ENCODE measurements at regions not wholly inside any gene's neighbourhood (a gene's known extent, or its start where the extent isn't known, plus 50 kb on each side); places are given as distances from the start of the nearest gene placed in this dataset.
"Not testable (repeated sequence)": the region's sequence is repeated elsewhere in the genome, so short reads cannot be mapped to it uniquely, and the experiment has no call there.

DNA sequence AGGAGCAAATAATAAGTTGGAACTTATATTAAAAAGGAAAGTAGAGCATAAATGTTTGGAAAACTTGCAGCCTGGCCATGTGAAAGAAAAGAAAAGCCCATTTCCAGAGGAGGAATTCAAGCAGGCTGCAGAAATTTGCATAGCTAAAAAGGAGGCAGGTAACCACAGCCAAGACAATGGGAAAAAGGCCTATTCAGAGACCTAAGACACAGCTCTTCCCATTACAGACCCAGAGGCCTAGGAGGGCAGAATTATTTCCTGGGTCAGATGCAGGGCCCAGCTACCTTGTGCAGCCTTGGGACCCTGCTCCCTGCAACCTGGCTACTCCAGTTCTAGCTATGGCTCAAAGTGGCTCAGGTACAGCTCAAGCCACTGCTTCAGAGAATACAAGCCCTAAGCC is 234.6 kb upstream of the BCHE start:
- no peak for DNase-seq

DNA sequence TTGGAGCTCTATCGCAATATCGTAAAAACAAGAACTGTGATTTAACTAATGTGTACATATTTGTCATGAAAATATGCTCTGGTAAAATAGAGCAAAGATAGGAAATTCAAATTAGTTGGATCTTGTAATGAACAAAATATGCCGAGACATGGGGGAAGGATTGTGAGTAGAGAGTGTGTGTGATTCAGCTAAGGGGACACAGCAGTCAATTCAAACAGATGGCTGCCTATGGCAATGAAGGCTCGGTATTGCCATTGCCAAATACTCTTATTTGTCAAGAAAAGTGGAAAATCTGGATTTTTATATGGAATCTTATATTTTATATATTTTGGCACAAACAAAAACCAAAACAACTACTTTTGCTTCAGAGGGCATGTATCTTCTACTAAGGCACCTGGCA is 227.3 kb upstream of the BCHE start:
- no peak for DNase-seq

DNA sequence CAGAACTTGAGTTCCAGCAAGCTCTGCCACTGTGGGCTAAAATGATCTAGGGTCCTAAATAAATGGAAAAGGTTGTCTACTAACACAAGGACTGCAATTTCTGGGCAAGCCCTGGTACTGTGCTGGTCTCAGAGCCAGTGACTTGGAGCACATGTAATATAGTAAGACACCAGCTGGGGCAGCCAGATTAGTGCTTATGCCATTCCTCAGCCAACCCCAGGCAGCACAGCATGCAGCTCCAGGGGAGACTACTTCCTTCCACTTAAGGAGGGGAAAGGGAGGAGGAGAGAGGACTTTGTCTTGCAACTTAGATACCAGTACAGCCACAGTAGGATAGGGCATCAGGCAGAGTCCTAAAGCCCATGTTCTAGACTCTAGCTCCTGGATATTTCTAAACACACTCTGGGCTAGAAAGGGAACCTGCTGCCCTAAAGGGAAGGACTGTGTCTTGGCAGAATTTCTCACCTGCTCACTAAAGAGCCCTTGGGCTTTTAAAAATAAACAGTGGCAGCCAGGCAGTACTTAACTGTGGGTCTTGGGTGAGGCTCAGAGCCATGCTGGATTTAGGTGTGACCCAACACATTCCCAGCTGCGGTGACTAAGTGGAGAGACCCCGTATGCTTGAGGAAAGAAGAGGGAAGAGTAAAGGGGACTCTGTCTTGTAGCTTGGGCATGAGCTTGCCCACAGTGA is 223.7 kb upstream of the BCHE start:
- DNase-seq, result no peak

DNA sequence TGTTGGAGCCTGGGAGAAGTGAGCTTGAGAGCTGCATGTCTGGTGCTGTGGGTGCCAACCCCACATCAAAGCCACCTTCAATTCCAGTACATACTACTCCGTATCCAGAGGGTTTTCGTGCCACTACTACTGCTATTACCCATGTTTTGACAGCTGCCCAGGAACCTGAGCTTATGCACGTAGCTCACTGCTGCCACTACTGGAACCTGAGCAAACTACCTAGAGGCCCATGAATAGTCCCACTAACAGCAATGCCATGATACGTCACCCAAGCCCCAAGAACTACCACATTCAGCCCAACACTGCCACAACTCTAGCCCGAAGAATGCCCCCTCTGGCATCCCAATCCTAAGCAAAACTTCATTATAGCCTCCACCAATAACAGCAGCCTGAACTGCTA is 215.2 kb upstream of the BCHE start:
- no peak for DNase-seq

DNA sequence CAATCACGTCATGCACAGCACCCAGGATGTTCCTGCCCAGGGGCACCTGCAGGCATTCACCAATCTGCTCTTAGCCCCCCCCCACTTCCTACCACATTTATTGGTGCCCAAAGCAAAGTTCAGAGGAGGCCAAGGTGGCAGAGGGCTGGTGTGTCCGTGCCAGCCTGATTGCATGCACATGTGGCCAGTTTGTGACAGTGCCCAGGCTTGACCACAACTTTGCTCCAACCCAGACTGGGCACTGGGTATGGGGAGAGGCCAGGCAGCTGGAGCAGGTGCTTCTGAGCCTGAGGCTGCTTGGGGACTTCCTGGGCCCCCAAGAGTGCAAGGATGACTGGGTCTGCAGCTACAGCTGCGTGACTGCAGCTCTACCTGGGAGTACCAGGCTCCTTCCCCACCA is 192.3 kb upstream of the BCHE start:
- DNase-seq, result no peak

DNA sequence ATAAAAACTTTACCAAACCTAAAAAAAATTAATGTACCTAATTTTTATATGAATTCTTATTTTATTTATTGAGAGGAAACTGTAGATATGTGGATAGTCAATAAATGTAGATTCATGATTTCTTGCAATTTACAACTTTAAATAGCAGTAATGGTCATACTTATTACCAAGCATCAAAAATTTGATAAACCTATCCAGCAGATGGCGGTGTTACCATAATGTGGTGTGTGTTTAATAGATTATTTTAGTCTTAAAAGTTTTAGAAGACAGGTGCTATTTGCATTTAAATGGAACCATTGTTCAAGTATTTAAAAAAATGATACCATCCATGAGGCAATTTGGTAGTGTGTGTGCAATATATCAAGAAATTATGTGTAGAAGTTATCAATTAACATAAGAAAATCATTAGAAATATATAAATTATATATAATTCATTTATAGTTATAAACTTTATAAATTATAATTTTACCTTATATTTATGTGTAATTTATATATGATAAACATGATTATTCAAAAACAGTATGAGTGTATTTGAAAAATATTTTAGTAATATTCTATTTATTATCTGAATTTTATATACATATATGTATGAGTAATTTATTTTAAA is 176.0 kb upstream of the BCHE start:
- peak; percentile 32 for DNase-seq

DNA sequence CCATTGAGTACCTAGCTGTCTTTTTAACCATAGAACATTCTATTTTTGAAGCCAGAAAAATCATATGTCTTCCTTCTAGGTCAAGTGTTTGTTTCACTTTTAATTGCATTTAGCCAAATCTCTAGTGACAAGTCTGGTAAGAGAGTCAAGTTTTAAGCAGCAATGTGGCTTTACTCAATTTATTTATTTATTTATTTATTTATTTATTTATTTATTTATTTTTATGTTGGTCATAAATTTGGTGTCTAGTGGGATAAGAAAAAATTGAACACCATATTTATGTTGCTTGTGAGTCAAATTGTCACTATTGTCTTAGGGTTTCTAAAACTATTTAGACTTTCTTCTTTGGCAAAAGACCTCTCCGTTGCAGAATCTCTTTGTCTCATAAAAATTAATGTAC is 174.5 kb upstream of the BCHE start:
- no peak for DNase-seq

DNA sequence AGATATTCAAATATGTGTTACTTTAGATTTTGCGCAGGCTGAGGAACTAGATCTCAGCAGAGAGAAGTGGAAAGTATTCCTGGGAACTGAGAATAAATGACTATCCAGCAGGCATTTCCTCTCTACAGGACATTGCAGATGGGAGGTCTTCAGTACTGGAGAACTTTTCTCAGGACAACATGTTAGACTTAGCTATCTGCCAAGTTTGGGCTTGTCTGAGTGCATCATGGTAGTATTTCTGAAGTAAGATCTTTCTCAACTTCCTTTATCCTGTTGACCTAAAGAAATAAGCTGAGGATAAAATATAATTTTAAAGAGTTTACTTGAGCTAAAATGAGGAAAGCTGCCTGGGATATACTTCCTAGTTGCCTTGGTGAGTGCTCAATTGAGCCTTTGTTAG is 167.9 kb upstream of the BCHE start:
- DNase-seq, result no peak

DNA sequence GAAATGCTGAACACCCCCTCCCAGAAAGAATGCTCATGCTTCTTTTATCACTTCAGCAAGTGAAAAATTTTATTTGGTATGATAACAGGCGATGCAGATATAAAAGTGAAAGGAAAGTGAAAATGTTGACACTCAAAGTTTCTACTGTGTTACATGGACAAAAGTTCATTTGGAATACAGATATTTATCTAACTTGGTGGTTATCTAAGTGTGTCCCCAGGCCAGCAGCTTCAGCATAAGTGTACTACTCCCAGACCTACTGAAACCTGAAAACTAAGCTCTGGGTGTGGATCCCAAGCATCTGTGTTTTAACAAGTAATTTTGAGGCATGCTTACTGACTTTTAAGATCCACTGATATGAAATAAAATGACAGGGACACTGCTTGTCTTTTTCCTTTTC is 157.1 kb upstream of the BCHE start:
- no peak for DNase-seq

DNA sequence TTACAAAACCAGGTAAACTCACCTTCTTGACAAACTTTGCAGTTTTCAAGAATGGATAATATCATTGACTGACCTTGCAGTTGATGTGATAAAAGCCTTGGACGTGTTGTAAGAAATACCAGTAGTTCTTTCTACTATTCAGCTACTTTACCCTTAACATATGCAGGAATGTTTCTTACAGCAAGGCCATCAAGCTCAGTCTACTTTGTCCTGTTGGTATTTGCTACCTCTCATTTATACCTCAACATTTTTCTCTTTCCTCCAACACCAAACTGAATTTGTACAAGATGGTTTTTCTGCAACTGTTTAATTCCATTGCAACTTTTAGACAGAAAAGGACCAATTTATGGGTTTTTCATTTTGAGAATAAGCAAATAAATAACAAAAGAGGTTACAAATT is 147.4 kb upstream of the BCHE start:
- DNase-seq, result no peak

DNA sequence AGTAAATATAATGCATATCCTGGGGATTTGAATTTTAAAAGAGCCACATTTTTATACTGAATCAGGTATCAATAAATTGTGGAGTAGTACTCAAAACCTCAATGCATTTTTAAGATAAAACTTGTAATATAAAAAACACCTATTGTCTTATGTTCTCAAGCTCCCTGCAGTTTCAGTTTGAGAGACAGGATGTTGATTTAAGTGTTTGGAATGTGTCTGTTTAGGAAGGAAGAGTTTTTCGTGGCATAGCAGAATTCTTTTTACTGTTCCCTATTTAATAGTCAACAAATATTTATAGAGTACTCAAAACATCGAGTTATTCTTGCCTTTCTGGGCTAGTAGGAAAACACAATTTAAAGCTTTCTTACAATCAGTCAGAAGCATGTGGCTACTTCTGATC is 146.1 kb upstream of the BCHE start:
- DNase-seq, result no peak

DNA sequence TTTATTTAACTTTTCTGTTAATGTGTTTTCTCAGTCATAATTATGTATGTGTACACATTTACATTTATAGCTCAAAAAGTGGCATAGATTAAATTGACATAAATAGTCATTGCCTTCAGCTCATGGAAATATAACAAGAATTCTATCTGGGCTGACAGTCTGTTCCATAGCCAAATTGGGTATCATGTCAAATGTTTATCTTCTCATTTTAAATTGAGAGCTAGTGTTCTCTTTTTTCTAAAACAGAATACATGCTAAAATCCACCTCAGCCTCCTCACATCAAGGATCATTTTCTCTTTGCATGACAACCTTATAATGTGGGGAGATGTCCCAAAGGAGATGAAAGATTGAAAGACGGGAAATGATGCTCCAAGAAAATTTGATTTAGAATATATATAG is 144.1 kb upstream of the BCHE start:
- DNase-seq, result no peak

DNA sequence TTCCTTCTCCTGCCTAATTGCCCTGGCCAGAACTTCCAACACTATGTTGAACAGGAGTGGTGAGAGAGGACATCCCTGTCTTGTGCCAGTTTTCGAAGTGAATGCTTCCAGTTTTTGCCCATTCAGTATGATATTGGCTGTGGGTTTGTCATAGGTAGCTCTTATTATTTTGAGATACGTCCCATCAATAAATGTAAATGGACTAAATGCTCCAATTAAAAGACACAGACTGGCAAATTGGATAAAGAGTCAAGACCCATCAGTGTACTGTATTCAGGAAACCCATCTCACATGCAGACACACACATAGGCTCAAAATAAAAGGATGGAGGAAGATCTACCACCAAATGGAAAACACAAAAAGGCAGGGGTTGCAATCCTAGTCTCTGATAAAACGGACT is 123.6 kb upstream of the BCHE start:
- not testable (repeated sequence) for DNase-seq

DNA sequence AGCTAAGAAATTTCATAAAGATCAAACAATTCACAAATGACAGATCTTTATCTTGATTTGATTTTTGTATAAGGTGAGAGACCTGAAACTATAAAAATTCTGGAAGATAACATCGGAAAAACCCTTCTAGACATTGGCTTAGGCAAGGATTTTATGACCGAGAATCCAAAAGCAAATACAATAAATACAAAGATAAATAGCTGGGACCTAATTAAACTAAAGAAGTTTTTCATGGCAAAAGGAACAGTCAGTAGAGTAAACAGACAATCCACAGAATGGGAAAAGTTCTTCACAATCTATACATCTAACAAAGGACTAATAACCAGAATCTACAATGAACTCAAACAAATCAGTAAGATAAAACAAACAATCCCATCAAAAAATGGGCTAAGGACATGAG is 116.9 kb upstream of the BCHE start:
- DNase-seq, result no peak

DNA sequence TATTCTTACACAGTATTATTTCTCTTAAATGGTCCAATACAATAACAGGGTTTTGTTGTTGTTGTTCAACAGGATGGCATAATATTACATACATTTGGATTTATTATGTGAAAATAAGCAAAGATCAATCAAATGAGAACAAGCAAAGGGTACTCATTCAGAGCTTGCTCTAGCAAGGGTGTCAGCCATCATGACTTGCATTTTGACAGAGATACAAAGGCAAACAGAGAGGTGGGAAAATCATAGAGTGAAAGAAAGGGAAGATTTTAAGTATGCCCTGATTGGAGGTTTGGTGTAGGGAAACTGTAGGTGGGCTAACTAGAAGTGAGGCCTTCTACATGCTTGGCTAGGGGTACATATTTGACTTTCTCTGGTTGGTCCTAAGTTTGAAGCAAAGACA is 109.1 kb upstream of the BCHE start:
- DNase-seq, result no peak

DNA sequence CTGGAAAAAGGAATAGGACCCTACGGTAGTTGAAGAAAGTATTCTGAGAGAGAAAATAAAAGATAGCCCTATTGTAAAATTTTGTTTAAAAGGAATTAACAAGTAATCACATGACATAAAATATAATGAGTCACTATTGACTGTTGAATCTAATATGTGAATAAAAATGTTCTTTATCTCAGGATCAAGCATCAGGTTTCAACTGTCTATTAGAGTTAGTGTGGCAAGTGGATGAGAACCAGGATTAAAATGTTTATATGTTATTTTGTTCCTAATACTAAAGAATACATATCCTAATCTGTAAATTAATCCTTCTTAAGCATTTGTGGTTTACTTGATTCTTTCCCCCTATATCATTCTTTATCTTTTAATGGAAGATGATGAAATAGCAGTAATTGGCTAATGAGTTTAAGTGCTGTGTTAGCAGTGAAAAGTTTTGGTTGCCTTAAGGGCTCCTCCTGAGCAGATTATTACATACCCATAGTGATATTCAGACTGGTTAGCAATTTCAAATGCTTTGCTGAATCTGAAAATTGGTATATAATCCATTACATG is 101.8 kb upstream of the BCHE start:
- no peak for DNase-seq

DNA sequence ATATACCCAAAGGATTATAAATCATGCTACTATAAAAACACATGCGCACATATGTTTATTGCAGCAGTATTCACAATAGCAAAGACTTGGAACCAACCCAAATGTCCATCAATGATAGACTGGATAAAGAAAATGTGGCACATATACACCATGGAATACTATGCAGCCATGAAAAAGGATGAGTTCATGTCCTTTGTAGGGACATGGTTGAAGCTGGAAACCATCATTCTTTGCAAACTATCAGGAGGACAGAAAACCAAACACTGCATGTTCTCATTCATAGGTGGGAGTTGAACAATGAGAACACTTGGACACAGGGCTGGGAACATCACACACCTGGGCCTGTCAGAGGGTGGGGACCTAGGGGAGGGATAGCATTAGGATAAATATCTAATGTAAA is 98.9 kb upstream of the BCHE start:
- DNase-seq, result not testable (repeated sequence)

DNA sequence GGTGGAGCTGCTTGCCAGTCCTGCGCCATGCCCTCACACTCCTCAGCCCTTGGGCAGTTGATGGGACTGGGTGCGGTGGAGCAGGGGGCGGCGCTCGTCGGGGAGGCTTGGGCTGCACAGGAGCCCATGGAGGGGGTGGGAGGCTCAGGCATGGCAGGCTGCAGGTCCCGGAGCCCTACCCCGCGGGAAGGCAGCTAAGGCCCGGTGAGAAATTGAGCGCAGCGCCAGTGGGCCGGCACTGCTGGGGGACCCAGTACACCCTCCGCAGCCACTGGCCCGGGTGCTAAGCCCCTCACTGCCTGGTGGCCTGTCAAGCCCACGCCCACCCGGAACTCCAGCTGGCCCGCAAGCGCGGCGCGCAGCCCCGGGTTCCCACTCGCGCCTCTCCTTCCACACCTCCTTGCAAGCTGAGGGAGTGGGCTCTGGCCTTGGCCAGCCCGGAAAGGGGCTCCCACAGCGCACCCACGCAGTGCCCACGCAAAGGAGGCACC is 87.1 kb upstream of the BCHE start:
- DNase-seq, result not testable (repeated sequence)

DNA sequence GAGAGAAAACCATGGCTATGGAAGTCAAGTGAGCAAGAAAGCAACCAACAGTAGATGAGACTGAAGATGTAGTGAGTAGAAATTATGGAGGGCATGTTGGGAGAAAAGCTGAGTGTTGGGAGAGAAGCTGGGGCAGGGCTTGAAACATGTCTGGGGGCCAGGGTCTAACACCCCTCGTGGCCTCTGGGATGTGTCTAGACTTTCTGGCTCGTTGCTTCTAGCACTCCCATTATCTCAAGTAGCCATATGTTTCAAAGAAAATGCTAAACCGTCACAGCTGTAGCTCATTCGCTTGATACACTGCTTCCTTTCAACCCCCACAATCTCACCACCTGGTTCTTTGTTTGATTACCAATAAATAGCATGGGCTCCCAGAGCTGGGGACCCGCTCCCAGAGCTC is 83.8 kb upstream of the BCHE start:
- no peak for DNase-seq

DNA sequence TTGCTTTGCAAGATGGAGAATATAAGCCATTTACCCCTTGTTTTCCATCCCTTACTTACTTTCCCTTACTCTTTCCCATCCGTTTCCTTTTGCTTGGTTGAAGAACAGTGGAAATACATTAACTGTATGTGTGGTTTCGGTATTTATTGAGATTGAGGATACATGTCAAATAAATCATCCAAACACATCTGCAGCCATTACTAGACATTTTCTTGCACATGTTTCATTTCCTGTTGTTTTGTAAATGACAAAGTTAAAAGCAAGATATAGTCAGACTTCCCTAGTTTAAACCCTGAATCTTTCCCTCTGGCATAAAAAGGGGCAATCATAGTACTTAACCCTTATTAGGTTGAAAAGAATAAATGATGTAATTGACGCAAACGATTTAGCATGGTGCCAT is 82.1 kb upstream of the BCHE start:
- DNase-seq, result no peak

DNA sequence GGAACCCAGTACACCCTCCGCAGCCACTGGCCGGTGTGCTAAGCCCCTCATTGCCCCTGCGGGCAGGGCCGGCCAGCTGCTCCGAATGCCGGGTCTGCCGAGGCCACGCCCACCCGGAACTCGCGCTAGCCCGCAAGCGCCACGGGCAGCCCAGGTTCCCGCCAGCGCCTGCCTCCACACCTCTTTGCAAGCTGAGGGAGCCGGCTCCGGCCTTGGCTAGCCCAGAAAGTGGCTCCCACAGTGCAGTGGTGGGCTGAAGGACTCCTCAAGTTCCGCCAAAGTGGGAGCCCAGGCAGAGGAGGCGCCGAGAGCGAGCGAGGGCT is 81.4 kb upstream of the BCHE start:
- no peak for DNase-seq

DNA sequence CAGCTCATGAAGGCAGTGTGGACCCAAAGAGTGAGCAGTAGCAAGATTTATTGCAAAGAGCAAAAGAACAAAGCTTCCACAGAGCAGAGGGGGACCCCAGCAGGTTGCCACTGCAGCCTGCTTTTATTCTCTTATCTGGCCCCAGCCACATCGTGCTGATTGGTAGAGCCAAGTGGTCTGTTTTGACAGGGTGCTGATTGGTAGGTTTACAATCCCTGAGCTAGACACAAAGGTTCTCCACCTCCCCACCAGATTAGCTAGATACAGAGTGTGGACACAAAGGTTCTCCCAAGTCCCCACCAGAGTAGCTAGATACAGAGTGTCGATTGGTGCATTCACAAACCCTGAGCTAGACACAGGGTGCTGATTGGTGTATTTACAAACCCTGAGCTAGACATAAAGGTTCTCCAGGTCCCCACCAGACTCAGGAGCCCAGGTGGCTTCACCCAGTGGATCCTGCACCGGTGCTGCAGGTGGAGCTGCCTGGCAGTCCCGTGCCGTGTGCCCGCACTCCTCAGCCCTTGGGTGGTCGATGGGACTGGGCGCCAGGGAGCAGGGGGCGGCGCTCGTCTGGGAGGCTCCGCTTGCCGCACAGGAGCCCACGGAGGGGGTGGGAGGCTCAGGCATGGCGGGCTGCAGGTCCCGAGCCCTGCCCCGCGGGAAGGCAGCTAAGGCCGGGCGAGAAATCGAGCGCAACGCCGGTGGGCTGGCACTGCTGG is 80.9 kb upstream of the BCHE start:
- DNase-seq, result not testable (repeated sequence)

DNA sequence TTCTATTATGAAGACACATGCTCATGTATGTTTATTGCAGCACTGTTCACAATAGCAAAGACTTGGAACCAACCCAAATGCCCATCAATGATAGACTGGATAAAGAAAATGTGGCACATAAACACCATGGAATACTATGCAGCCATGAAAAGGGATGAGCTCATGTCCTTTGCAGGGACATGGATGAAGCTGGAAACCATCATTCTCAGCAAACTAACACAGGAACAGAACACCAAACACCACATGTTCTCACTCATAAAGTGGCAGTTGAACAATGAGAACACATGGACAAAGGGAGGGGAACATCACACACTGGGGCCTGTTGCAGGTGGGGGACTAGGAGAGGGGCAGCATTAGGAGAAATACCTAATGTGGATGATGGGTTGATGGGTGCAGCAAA is 77.9 kb upstream of the BCHE start:
- not testable (repeated sequence) for DNase-seq
